HG02610 (cell line): ENCODE measurements at regions not wholly inside any gene's neighbourhood (a gene's known extent, or its start where the extent isn't known, plus 50 kb on each side); places are given as distances from the start of the nearest gene placed in this dataset.

ENCODE experiments used
- ATAC-seq: cut with Tn5 transposase; IDR thresholded peaks from one replicate; pipeline ENCODE4 v1.9.1; 2021; ENCODE audit warnings: mild to moderate bottlenecking, moderate library complexity; ENCODE audit not compliant: unreplicated experiment

DNA sequence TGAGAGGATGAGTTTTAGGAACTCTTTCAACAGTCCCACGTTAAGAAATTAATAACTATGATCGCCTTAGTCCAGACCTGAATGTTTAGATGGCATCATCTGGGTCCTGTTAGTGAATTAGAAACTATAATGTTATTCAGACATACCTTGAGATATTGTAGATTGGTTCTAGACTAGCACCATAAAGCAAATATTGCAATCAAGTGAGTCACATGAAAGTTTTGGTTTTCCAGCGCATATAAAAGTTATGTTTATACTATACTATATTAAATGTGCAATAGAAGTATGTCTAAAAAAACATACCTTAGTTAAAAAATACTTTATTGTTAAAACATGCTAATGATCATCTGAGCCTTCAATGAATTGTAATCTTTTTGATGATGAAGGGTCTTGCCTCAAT is 106.6 kb upstream of the ATP2B1 start:
- ATAC-seq: no peak

DNA sequence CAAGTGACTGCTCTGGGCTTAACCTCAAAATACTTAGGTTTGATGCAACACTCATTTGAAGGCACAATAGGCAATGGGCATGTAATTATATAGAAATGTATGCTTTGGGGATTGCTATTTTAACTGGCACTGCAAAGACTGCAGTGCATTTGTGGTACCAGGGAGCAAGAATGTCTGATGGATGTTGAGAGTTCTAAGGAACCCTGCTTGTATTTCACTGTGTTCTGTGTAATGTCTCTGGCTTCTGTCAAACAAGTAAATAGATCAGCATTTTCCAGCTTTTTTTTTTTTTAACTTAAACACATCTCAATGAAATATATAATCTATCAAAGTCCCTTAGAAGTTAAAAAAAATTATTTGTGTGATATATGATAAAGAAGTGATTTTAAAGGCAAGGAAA is 94.8 kb upstream of the ATP2B1 start:
- no peak for ATAC-seq

DNA sequence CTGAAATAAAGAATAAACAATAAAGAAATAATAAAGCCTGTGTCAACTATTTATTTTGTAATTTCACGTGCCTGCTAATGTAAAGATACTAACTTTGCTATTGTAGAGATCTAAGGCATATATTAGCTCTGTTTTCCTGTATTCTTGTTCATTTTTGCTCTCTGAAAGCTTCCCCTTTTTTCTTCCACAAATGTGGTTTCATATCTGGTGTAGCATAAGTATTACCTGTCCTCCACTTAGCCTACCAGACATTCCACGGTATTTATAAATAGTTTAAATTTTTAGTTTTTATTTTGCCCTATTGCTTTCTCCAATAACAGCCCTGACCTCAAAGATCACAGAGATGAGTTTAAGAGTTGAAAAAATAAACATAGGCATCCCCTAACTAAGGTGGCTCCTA is 92.6 kb upstream of the ATP2B1 start:
- no peak for ATAC-seq

DNA sequence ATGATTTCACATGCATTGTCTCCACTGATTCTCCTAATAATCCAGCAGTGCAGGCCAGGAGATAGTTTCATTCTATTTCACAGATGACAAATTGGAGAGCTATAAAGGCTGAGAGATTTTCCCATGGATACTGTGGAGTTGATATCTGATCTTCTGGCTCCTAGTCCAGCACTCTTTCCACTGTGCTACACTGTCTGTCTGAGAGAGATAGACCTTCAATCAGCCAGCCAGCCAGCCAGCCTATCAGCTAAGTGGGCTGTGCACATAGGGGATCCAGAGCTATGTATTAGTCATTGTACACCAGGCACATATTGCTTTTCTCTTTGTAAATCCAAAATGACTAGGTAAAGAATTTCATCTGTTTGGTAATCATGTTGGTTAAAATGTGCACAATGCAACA is 91.8 kb upstream of the ATP2B1 start:
- peak; percentile 49 for ATAC-seq

DNA sequence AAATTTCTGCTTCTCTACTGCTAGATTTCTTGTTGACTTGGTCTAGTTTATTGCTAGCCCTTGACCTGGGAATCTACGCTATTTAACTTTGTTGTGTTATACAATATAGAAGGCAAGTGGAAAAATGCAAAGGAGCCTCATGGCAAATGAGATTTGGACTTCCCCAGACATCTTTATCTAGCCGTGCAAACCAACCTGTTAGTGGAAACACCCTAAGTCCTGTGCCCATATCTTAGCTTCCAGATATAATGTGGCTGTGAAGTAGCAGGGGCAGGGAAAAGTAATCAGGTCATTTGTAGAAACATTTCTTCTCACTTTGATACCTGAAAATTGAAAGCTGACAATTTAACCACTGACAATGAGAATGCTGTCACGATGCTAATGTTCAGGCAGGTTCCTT is 90.7 kb upstream of the ATP2B1 start:
- no peak for ATAC-seq

DNA sequence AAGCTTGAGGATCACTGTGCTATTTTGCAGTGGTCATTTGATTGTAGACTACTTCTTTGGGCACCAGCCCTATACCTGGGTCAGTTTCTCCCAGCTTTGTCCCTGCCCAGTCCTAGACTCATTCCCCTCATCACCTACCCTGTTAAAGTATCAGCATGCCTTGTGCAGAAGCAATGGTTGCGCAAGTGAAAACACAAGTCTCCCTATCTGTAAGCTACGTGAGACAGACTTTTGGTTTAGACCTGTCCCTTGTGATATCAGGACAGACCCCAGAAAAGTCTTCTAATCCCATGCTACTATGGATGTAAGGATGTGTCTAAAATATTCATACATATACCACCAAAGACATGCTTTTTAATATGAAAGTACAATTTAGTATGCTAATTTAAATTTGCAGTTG is 88.8 kb upstream of the ATP2B1 start:
- ATAC-seq: no peak

DNA sequence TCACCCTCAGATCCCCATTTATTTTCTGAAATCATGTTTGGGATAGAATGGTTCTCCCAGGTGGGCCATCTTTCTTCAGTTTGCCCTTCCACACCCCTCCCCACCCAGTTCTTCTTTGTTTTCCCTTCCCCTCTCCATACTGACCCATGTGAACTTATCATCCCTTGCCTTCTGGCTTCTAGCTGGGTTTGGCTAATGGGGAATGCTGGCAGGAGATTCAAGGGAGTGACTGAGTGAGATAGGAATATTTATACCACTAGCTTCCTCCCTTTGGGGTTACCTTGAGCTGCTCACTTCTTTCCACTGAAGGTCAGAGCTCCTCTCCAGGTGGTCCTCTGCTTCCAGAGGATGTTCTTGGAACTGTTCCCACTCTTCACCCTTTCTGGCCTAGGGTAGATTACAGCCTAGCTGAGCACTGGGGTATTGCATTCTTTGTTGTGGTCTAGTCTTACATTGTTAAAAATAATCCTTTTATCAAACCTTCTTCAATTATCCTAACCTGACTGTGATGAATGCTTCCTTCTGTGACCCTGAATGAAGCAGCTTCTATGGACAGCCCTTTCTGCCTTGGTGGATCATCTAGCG is 88.3 kb upstream of the ATP2B1 start:
- ATAC-seq: no peak

DNA sequence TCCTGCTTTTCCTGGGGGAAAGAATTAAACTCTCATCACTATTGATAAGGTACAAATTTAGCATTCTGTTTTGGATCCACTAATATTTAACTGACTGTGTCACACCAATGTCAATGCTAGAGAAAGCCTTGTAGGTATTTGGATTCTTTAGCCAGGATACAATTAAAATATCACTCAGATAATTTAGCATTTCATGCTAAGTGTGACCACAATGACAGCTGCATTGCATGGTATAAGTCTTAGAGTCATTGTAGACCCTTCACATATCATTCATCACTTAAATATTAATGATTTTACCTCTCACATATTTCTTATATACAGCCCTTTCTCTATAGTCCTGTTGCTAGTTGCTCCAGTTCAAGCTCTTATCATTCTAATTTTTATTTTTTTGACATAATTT is 85.3 kb upstream of the ATP2B1 start:
- no peak for ATAC-seq

DNA sequence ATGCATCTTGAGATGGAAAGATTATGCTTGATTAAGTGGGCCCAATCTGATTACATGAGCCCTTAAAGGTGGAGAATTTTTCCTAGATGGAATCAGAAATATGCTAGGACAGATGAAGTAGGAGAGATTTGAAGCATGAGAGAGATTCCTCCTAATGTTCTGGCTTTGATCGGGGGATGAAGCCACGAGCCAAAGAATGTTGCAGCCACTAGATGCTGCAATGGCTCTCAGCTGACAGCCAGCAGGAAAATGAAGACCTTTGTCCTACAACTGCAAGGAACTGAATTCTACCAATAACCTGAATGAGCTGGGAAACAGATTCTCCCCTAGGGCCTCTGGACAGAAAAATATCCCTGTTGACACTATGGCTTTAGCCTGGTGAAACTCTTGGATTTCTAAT is 82.6 kb upstream of the ATP2B1 start:
- no peak for ATAC-seq

DNA sequence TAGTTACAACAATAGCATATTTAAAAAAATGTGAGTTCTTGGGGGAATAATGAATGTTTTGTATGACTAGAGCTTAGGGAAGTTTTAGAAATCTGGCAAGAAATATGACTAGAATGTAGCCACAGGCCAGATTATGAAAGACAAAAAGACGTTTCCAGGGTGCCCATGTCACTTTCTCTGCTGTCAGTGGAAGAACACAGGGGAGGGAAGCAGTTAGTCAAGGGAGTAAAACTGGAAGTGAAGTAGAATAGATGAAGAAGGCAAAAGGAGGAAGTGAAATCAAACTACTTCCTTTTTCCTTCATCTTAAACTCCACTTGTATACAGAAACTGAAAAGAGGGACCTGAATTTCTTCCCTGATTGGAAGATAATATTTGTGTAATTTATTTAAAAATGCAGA is 81.2 kb upstream of the ATP2B1 start:
- peak; percentile 85 for ATAC-seq

DNA sequence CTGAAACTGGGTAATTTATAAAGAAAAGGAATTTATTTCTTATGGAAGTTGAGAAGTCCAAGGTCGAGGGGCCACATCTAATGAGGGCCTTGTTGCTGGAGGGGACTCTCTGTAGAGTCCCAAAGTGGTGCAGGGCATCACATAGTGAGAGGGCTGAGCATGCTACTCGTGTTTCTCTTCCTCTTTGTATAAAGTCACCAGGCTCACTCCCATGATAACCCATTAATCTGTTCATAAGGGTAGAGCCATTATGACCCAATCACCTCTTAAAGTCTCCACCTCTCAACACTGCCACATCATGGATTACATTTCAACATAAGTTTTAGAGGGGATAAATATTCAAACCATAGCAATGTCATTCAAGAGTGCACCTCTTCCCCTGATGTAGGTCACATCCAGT is 79.1 kb upstream of the ATP2B1 start:
- no peak for ATAC-seq

DNA sequence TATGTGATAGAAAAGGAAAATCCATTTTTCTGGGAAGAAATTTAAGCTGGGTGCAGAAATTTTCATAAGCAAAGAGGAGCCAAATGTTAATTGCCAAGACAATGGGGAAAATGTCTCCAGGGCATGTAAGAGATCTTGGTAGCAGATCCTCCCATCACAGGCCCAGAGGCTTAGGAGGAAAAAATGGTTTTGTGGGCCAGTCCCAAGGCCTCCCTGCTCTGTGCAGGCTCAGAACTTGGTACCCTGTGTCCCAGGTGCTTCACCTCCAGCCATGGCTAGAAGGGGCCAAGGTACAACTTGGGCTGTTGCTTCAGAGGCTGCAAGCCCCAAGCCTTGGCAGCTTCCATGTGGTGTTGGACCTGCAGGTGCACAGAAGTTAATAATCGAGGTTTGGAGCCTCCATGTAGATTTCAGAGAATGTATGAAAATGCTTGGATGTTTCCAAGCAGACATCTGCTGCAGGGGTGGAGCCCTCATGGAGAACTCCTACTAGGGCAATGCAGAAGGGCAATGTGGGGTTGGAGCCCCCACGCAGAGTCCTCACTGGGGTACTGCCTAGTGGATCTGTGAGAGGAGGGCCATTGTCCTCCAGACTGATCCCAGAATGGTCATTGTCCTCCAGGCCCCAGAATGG is 77.7 kb upstream of the ATP2B1 start:
- no peak for ATAC-seq

DNA sequence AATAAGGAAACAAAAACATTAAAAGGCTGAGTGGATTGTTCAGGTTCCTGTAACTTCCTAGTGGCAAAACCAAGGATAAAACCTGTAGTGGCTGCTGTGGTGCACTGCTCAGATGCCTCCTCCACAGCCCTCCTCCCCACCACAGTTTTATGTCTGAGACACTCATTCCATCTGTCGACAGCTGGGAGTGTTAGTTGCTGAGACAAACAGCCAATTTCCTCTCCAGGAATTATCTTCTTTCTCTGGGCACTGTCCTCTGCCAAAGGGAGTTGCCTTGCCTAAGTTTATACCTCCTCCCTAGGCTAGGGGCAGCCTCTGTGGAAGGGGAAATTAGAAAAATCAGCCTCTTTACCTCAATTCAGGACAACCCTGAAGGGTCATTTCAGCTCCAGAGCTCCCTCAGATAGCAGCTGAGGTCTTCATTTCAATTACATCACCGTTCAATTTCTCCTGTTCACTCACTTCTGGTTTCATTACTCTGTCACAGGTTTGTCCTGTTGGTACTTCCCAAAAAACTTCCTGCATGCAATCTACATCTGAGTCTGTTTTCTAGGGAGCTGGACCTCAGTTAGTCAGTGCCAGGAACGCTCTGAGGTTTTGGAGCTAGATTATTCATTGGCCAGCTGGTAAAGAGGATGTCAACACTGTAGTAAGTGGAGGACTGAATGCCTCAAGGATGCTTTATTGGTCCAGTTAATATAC is 74.9 kb upstream of the ATP2B1 start:
- peak; percentile 67 for ATAC-seq

DNA sequence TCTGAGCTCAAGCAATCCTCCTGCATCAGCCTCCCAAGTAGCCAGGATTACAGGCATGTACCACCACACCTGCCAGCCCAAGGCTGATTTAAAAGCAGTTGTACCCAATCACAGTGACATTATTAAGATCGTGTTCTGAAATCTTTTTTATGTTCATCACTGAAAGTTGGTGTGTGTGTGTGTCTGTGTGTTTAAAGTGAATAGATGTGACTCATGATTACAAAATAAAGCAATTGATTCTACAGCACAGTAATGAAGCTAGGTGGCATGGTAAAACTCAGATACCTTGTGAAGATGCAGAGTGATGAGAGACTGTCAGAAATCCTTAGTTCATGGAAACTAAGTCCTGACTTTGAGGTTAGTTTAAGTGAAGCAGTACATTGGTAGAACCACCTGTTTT is 74.2 kb upstream of the ATP2B1 start:
- ATAC-seq: no peak

DNA sequence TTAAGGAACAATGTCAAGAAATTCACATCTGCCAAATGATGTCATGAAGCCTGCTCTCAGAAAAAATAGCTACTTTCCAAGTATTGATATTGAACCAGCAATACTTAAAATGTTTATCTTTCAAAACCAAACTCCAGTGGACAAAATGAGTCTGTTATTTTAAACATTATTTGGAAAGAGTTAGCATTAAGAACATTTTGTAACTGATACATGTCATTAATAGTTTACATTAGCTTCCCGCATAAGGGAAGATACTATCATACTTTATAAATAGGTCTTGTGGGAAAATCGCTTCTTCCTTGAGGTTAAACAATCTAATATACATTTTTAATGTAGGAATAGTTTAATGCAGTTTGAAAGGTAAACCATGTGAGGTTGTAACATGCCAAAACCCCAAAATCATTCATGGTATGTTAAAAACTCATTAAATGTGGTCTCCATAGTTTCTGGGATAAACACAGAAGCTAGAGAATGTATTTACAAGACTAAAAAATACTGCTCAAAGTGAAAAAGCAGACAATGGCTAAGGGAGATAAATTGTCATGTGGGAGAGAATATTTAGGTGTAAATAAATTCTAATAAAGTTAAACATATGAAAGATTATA is 73.4 kb upstream of the ATP2B1 start:
- no peak for ATAC-seq

DNA sequence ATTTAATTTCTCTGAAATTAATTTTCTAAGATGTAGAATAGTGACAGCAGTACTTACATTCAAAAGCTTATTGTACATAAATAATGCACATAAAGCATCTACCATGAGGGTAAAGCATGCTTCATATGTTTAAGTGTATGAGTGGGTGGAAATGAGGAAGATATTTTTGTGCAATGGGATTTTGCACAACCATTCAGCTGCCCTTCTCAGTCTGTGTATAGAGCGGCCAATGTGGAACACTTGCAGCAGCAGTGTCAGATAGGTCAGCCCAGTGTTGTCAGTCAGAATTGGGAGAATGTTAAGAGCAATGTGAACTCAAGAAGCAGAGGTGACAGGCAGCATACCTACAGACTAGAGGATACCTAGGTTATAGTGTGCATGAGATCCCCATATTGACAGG is 72.5 kb upstream of the ATP2B1 start:
- no peak for ATAC-seq

DNA sequence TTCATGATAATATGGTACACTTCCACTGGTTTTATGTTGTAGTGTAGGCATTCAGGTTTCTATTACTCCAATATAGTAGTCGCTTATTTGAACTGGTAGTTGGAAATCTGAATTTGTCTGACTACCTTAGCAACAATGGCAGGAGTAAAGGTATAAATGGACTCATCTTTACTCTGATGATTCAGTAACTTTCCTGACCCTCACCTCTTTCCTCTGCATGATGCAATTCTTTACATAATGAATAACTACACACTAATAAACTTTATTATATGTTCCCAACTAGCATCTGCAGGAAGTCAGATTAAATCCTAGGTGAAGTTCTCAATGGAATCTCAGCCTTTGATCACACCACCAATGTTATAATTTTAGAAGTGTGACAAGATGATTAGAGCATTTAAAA is 70.5 kb upstream of the ATP2B1 start:
- no peak for ATAC-seq

DNA sequence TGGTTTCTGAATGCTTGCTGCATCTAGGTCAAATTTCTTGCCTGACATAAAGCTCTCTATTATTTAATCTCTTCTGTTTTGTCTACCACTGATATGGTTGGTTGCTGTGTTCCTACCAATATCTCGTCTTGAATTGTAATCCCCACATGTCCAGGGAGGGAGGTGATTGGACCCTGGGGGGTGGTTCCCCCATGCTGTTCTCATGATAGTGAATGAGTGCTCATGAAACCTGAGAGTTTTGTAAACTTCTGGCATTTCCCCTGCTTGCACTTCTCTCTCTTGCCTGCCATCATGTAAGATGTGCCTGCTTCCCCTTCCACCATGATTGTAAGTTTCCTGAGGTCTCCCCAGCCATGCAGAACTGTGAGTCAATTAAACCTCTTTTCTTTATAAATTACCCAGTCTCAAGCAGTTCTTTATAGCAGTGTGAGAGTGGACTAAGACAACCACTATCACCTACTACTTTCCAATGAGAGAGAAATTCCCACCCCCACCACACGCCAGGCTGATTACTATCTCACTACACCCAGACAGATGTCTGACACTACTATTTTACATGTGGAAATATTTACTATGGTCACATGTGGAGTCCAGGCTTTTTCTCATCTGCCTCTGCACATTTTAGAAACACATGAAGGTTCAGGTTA is 69.2 kb upstream of the ATP2B1 start:
- ATAC-seq: no peak

DNA sequence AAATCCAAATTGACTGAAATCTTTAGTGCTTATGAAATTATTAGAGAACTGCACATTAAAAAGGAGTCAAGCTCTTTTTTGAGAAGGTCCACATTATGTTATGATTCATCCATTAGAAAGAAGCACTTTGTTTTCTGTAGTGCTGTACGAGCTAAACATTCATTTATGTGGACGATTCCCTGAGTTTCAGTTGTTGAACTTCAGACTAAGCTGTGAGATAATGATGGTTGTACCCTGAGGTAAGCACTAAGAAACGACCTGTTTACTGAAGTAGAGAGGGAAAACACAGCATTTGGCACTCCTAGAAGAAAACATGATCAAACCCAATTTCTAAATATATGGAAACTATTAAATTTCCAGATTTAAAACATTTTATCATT is 67.3 kb upstream of the ATP2B1 start:
- no peak for ATAC-seq

DNA sequence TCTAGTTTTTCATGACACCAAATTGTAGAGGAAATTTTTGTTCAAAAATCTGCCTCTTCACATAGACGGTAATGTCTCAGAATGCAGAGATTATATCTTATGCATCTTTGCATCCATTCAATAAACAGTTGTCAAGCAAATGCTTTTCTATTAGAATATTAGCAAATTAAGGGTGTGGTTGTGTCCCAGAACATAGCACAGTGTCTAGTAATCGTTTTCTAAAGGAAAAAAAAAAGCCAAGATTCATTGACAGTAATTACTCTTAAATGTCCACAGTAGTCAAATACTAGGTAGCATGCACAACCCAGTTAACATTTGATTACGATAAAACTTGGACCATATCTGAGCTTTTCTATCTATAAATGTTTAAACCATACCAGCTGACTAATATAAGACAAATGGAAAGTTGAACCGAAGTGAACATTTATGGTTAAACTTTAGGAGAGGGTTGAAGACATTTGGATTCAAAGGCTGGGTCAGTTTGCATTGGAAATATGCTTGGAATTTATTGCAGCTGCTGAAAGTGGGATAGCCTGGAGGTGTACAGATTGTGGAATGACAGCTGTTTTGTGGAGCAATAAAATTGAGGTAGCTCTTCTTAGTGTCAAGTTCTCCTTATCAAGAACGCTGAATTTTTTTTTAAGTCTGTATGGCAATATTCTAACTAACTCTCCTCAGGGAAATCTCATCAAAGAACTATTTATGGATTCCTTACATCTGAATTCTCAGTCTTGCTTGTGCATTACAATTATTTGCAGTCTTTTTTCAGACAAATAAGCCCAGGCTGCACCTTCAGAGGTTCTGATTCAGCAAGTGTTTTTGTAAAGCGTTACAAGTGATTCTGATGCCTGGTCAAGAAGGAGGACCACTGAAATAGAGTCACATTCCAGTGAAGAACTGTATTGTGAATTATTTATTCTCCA is 66.7 kb upstream of the ATP2B1 start:
- no peak for ATAC-seq

DNA sequence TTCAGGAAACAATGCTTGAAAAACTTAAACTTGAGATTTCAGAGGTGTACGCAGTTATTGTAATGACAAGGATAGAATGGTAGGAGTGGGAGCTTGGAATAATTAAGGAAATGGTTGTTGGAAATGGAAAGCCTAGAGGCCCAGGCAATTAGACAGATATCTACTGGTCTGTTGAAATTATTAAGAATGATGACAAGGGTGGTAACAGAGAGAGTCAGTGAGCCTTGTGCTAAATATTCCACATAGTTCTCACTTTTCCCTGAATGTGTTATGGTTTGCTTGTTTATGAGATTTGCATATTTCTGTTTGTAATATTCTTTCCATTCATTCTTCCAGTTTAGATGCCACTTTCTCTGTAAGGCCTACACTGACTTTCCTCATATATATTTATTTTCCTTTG is 66.0 kb upstream of the ATP2B1 start:
- no peak for ATAC-seq
